HG03378 (cell line): ENCODE measurements at regions not wholly inside any gene's neighbourhood (a gene's known extent, or its start where the extent isn't known, plus 50 kb on each side); places are given as distances from the start of the nearest gene placed in this dataset.
"Not testable (repeated sequence)": the region's sequence is repeated elsewhere in the genome, so short reads cannot be mapped to it uniquely, and the experiment has no call there.

Experiments used
- ATAC-seq: cut with Tn5 transposase; IDR thresholded peaks from one replicate; pipeline ENCODE4 v1.9.1; 2021; ENCODE audit warnings: mild to moderate bottlenecking, moderate library complexity; ENCODE audit not compliant: unreplicated experiment

DNA sequence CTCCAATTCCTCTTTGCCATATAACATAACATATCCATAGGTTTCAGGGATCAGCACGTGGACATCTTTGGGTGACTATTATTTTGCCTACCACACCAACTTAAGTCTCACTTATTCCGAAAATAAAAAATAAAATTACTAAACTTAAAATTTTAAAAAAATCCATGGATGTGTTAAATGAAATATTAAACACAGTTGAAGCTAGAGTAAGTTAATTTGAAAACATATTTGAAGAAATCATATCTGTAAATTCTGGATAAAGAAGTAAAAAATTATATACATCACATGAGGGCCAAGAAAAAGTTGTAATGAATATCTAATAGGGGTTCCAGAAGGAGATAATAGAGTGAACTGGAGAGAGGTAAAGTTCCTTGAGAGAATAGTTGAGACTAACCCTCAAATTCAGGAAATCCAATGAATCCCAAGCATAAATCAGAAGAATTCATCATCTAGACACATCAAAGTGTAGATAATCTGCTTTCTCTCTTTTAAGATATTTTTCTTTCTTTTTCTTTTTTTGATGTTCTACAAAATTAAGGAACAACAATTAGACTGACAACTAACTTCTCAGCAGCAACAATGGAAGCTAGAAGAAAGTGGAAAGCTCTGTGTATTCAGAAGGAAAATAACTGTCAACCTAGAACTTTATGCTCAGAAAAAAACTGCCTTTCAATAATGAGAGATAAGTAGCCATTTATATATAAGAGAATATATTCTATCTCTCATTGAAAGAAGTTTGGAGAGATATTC is 147.4 kb downstream of the ABHD5 start:
- no peak for ATAC-seq

DNA sequence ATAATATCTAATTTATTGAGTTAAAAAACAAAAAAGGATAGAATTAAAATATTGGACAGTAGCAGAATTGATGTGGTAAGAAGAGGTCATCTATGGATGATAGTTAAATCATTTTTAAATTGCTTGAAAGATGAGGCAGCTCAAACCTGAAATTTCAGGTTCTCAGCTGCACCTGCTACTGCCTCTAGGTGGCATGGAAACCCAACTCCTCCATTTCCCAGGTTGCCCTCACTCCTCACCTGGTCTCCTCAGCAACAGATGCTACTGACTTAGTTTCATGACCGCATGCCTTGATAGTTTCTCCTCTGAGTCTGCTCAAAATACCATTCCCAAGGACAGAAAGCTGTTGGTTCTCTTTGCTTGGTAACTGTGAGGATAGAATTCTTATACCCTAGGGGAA is 148.1 kb downstream of the ABHD5 start:
- ATAC-seq = no peak

DNA sequence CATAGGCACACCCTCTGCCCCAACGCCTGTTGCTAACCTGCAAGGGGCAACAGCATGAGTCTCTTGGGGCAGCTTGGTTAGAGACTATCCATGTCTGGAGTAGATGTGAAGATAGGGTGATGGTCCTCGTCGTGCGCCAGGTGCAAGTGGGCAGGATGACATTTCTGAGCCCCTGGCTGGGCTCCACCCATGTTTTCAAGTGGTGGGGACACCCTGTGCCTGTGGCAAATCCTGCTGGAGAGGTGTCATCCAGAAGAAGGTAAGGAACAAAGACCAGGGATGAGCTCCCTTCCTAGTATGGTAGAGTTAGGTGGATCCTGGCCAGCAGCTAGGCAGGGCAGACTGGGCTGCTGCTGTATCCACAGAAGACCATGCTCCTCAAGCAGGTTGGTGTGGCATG is 152.6 kb downstream of the ABHD5 start:
- ATAC-seq = no peak

DNA sequence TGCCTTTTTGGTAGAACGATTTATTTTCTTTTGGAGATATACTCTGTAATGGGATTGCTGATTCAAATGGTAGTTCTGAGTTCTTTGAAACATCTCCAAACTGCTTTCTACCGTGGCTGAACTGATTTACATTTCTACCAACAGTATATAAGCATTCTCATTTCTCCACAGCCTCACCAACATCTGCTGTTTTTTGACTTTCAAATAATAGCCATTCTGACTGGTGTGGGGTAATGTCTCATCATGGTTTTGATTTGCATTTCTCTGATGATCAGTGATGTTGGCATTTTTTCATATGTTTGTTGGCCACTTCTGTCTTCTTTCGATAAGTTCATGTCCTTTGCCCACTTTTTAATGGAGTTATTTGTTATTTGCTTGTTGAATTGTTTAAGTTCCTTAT is 154.0 kb downstream of the ABHD5 start:
- no peak for ATAC-seq

DNA sequence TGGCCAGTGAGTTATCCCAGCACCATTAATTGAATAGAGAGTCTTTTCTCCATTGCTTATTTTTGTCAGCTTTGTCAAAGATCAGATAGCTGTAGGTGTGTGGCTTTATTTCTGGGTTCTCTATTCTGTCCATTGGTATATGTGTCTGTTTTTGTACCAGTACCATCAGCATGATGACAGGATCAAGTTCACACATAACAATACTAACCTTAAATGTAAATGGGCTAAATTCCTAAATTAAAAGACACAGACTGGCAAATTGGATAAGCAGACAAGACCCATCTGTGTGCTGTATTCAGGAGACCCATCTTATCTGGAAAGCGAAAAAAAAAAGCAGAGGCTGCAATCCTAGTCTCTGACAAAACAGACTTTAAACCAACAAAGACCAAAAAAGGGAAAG is 154.8 kb downstream of the ABHD5 start:
- not testable (repeated sequence) for ATAC-seq

DNA sequence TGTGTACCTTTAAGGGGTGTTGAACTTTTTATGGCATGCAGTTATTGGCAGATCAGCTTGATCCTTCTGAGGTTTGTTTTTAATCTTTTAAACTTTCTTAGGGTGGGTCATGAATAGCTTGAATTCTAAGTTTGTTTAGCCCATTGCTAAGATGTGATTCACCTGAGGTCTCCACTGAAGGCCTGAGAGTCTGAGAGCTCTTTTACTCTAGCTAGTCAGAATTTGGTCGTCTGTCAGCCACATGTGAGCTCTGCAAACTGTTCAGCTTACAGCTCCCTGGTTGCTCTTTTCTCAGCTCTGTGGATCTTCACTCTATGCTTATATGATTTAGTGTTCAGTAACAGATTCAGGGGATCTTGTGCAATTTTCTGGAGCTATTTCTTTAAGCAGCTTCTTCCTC is 161.3 kb downstream of the ABHD5 start:
- no peak for ATAC-seq

DNA sequence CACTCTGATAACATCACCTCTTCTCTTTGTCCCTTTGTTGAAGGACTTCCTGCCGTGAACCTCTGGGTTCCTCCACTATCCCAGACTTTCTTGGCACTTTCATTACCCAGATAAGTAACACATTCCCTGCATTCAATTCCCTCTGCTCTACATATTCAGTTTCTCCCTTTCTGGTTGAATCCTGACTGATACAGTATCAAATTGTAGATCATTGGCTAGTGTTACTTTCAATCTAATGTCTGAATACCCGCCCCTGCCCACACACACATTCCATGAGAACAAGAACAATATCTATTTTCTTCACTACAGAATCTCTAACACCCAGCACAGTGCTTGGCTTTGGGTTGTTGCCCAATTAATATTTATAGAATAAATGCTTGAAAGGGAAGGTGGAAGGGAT is 163.5 kb downstream of the ABHD5 start:
- no peak for ATAC-seq

DNA sequence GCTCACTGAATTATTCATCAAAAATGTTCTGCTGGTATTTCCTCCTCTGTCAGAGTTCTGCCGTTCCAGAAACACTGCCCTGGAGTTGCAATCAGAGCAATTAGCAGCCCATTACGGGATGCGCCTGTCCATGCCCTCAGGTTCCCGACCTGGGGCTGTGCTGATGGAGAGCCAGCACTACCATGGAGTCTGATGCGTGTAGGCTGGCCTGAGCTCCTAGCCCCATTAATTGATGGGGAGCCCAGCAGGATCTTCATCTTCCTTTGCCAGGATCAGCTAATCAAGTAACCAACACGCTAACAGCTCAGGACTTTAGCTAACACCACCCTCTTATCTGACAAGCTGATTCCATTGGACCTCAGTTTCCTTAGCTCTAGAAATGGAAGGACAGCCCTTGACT is 164.2 kb downstream of the ABHD5 start:
- ATAC-seq = no peak

DNA sequence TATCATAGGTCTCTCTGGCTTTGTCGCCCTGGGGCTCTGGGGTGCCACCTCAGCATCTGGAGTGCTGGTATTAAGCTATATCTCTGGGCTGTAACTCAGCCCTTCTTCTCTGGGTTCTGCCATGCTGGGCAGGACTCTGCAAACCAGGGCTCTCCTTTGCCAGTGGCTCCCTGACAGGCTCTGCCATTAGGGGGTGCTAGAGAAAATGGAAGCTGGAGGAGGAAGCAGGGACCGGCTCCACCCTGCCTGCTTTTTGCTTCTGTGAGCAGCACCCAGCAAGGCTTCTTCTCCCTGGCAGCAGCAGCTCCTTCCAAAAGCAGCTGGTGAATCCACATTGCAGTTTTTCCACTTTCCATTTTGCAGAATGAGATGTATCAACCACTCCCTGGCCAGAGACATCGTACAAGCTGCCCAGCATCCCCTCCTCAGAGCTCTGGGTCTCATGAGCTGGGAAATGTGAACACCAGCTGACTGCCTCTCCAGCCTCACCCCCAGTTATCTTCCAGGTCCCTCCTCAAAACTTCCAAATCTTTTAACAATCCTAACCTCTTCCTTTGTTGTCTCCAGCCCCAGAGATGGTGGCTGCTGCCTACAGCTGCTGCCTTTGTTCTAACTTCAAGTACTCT is 165.0 kb downstream of the ABHD5 start:
- no peak for ATAC-seq

DNA sequence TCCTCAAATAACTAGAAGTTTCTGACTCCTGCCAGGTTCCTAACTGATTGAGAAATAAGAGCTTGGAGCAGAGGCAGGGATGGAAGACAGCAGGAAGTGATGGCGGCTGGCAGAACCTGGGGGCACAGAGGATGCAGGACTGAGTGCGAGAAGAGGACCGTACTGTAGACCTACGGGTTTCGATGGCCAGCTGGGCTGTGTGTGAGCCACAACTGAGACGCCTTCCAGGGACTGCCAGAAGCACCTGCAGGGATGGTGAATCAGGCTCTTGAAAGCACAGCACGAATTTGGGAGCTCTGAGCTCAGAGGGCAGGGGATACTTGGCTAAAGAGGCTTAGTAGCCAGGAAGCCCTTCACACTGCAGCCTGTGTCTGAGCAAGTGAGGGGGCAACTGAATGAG is 165.6 kb downstream of the ABHD5 start:
- no peak for ATAC-seq

DNA sequence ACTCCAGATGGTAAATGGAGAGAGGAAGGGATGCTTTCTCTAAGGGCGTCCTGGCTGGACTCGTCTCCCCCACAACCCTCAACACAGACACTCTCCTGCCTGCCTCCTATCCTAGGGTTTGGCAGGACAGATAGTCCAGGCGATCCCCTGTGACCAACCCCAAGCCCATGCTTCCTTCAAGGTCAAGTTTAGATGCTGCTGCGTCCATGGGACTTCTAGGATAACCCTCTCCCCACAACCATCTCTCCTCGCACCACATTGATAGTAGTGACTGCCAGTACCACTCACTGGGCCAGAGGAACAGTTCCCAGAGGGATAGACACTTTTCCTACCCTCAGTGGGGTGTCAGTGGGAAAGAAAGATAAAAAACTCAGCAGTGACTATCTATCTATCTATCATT is 166.0 kb downstream of the ABHD5 start:
- ATAC-seq = no peak

DNA sequence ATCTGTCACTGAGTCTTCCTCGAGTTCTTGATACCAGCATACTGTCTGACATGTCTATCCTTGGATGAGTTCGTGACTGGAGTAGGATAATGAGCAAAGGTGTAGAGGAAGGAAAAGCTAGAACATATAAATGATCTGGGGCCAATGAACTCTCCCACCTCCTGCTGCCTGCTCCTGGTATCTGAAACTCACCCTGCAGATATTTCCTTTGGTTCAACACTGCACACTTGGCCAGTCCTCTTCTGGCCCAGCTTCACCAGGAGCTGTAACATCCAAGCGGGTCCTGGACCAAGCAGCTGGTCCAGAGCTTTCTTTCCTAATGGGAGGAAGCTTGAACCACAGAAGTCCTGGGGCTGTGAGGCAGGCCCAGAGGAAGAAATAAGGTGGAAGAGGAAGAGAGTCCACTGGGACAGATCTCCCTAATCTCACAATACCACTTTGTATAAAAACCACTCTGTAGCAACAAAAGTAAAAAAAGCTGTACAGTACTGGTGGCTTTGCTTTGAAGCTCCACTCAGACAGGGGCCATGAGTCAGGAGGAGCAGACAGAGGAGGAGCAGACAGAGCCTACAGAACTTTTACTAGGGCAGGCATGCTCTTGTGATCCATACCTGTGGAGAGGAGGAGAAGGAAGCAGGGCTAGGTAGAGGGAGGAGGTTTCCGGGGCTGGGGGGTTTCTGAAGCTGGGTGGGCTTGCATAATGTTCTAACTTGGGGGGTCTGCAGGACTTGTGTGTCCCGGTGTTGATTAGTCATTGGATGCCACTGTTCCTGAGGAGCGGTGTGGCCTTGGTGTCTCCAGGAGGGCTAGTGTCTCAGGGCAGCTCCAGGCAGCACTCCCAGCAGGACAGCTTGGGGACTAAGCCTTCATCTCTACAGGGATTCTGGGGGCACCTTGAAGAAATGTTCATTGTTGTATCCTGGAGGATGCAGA is 166.9 kb downstream of the ABHD5 start:
- no peak for ATAC-seq

DNA sequence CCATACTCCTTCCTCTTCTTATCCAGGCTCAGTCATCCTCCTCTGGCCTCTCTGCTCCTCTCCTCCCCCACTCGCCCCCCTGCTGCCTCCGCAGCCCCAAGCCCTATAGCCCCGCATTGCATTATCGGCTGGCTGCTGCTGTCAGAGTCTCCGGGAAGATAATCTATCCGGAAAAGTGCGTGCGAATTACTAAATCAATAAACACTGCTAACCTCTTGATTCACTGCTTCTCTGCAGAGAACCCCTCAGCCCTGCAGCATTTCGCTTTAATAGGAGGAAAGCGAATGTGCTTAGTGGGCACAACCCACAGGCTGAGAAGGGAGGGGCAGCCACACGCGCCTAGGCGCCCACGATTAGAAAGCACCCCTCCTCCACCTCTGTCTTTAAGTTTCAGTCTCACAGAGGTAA is 167.6 kb downstream of the ABHD5 start:
- no peak for ATAC-seq

DNA sequence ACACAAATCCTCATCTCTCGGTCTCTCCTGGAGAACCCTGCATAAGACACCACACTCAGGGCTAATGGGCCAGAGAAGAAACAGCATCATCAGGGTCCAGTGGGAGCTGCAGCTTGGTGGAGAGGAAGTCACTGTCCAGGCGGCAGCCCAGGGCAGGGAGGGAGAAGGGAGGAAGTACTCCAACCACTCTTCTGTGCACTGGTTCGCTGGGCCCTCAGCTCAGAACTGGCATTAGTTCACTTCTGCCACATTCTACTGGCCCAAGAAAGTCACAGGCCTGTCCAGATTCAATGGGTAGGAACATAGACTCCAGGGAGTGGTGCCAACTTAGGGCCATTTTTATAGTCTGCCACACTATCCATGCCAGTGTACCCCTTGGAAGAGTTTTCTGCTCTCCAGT is 169.0 kb downstream of the ABHD5 start:
- ATAC-seq = no peak

DNA sequence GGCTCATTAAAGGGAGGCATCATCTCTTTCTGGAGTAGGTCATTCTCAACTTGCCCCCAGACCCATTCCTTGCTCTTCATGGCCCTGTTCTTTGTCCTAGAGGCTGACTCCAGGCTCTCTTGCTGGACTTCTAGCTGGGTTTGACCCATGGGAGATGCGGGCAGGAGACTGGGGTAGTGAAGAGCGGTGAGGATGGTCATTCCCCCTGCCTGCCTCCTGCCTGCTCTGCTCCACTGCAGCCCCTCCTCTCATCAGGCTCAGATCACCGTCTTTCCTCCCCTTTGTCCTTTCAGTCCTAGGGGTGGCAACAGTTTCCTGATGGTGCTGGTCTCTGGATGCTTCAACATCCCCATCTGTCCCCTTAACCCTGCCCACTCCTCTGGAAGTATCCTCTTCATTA is 170.9 kb downstream of the ABHD5 start:
- ATAC-seq = no peak

DNA sequence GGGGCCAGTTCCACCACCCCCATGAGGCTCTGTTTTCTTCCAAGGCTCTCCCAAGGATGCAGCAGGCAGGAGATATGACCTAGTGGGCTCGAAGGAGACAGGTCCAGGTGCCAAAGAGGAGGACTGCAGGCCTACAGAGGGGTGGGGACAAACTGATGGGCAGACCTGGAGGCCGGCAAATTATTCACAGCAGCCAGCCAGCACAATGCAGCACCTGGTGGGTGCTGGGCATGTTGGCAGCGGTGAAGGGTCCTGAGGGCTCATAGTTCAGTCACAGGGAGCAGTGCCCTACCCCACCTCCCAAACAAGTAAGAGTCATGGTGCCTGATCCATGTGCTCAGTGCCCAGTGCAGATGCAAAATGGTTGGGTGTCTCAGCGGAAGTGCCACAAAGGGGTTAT is 171.7 kb downstream of the ABHD5 start:
- no peak for ATAC-seq

DNA sequence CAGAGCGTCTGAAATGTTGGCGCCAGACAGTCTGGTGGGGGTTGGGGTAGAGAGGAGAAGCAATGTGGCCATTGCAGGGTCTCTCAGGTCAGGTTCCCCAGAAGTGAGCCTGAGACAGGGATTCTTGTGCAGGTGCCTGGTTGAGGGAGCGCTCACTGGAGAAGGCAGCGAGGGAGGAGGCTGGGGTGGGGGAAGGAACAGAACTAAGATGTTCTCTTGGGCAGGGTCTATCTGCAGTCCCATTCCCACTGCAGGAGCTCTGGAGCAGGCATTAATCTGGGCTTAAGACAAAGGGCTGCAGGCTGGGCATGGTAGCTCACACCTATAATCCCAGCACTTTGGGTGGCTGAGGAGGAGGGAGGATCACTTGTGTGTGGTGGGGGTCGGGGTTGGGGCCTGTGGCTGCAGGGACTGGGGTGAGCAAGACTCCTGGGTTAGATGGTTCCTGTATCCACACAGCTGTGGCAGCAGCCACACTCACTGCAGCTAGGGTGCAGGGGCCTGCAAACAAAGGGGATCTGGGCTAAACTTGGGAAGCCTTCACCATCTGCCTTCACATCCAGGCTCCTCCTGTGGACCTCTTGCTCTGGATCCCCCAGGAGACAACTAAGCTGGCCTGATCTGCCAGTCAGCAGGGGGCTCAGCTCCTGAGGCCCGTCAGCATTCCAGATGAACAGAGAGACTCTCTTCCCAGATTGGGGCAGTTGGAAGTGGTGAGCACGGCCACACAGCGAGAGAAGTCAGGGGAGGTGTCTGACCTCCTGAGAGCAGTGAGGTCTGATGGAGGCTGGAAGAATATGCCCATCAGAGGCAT is 172.5 kb downstream of the ABHD5 start:
- ATAC-seq = no peak

DNA sequence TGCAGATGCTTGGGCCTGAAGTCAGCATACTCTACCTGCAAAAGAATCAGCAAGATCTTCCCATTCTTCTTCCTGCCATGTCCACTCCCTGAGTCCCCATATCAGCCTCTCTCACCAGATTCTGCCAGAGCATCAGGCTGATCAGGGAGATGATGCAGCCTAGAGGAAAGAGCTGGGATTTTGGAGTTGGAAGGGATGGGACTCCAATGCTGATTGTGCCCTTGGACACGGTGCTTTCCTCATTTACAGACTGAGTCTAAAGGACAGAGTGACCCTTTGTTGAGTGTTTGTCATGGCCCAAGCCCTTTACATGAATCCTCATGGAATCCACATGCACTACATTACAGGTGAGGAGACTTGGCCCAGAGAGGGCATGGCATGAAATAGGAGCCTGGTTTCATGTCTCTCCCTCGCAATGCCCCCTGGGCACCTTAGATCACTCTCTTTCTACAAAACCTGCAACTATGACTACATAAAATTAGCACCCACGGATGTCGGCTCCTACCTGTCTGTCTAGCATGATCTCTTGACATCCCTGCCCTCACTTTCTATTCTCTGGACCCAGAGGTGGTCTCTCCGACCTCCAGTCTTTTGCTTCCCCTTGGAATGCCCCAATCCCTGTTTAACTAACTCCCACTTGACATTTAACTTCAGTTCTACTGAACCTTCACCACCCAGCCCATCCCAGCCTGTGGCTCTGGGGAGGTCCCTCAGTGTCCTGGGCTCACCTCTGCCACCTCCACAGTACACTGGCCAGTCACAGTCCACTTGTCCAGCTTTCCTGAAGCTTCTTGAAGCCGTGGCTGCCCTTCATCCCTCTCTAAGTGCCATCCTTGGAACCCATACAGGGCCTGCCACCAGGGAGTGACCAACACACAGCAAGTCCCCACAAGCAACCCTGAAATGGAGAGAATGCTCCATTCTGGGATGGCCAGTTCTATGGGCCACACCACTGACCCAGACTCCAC is 173.5 kb downstream of the ABHD5 start:
- ATAC-seq = no peak

DNA sequence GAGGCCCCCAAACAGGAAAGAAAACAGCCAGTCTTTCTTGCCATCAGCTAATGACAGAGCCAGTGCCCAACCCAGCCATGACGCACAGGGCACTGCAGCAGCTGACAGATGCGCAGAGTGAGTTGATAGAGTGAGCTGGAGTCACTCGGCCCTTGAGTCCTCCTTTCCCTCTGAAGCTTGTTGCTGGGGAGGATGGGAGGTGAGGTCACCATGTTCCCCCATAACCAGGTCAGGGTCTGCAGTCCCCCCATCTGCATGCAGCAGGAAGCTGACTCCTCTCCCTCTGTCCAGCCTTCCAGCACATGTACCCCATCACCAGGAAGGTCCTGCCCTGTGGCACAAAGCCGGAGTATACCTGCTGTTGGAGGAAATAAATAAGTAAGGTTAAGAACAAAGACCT is 174.6 kb downstream of the ABHD5 start:
- ATAC-seq = no peak
